Hematopoietic multipotent progenitor cell (in vitro differentiated cells): ENCODE measurements at regions not wholly inside any gene's neighbourhood (a gene's known extent, or its start where the extent isn't known, plus 50 kb on each side); places are given as distances from the start of the nearest gene placed in this dataset.

Experiments
- DNase-seq, 3 donors: peaks; one replicate each; pipeline ENCODE4 v3.0.0-alpha.2; 2011 to 2015; ENCODE audit warnings: low read depth in 2 of 3, low spot score in 2 of 3

DNA sequence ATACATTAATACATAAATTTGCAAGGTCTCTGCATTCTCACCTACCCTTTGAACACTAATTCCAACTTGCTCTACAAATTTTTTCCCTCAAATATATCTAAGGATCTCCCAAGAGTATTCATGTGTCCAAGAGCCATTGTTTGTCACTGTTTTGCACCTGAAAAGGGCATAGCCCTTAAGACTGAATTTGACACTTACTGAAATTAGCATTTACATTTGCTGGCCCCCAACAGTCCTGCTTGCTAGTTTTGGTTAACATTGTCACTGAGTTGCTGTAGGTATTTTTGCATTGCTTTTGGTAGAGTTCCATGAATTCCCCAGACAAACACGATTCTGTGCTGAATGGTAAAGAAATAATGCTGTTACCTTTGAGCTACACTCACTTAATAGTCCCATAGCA, 57.3 kb downstream of the KCNA4 start:
- DNase-seq = no peak

DNA sequence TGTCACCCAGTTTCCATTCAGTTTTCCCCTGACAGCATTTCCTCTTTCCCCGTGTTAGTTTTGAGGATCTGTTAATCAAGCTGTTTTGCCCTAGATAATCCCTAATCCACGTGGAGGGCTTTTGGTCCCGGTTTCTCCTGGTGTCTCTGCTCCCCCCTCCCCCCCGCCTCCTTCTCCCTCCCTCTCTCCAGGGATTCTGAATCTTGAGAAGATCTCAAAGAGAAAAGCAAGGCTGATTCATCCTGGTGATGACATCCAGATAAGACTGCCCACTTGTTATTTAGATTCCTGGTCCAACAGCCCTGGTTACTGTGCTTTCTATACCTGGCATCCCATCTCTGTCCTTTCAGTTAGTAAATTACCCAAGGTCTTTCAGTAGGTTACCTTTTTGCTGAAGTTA, 59.4 kb downstream of the KCNA4 start:
- no peak for DNase-seq

DNA sequence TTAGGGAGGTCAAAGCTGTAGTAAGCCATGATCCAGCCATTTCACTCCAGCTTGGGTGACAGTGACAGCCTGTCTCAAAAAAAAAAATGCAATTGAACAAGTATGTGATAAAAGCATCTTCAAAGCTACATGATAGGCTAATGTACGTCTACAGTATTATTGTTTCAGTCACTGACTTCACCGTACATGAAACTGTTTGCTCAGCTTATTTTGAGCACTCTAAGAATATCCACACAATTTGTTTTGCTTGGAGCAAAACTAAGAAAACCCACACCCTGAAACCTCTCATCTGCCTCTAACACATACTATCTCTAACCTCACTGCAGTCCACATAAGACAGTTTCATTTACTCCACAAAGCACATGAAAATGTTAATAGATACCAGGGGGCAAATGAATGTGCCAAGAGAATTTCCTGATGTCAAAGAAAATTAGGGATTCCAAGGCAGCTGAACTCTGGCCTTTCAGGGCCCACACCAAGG, 60.7 kb downstream of the KCNA4 start:
- DNase-seq = no peak

DNA sequence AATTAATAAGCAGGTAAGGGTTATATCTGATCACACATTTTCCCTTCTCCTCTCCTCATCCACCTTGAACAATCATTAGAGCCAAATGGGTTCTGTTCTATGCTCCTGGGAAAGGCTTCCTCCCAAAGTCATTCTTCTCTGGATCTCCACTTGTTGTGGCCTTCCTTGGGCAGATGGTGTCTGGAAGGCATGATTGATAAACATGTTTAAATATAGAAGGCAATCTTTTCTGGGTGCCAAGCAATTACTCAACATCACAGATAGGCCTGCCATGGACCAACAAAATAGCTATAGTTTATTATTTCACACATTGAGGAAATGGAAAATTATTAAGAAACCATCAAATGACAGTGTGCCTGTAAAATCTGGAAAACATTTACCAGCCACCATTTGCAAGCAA, 73.5 kb downstream of the KCNA4 start:
- DNase-seq = no peak

DNA sequence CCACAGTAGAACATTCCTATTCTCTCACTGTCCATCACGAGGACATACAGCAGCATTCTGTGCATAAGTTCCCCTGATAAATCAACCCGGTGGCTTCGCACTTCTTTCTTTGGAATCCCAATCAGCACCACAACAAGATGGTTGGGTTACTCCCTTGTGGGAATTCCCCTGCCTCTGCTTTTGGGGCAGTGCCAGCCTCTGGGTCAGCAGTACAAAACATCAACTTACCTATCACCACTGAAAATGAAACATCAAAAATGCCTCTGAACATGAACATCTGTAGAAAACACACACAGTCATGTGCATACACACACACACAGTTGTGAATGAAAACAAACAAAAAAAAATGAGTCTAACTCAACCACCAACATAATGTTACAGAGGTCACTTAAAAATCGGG, 79.3 kb downstream of the KCNA4 start:
- no peak for DNase-seq

DNA sequence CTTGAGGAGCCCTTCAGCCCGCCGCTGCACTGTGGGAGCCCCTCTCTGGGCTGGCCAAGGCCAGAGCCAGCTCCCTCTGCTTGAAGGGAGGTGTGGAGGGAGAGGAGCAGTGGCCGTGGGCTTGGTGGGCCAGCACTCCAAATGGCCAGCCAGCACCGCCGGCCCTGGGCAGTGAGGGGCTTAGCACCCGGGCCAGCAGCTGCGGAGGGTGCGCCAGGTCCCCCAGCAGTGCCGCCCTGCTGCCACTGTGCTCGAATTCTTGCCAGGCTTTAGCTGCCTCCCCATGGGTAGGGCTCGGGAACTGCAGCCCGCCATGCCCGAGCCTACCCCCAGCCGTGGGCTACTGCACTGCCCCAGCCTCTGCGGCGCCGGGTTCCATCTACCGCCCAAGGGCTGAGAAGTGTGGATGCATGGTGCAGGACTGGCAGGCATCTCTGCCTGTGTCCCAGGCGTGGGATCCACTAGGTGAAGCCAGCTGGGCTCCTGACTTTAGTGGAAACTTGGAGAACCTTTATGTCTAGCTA, 82.7 kb downstream of the KCNA4 start:
- DNase-seq = no peak

DNA sequence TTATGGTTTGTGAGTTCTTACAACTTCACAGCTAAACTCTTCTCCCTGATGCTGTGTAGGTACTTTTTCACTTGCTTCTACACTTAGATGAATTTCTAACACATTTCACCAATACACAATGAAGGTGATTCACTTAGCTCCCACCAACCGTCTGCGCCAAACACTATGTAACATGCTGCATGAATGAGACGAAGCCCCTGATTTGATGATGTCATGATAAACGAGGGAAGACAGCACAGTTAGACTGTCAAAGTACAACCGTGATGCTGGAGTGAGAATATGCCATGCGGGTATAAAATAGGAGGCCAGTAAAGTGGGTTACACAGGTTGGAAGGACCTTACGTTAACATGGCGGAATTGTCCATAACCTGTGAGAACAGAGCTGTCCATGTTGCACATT, 100.8 kb downstream of the KCNA4 start:
- no peak for DNase-seq

DNA sequence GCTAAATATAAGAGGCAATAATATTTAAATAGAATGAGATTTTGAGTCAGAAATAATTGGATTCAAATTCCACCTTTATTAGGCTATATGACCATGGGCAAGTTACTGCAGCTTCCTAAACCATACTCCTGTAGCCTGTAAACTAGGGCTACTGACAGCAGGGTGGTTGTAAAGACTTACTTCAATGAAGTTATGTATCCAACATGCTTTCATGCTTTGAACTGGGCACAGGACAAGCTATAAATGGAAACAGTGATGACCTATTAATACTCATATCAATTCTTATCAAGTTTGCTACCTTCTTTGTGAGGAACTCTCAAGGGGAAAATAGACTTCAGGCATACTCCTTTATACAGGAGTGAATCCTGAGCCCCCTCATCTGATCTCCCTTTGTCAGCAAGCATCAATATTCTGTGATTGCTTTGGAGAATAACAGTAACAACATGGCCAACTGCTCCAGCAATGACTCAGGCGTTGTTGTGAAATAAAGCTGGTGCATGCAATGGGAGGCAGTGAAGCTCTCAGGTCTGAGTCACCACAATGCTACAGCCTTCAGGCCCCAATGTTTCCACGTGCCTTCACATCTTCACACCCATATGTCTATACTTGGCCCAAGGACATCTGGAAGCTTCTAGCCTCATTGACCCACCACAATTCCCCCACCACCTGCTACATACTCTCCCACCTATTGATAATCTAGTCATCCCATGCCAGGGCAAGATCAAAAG, 102.5 kb downstream of the KCNA4 start:
- no peak for DNase-seq

DNA sequence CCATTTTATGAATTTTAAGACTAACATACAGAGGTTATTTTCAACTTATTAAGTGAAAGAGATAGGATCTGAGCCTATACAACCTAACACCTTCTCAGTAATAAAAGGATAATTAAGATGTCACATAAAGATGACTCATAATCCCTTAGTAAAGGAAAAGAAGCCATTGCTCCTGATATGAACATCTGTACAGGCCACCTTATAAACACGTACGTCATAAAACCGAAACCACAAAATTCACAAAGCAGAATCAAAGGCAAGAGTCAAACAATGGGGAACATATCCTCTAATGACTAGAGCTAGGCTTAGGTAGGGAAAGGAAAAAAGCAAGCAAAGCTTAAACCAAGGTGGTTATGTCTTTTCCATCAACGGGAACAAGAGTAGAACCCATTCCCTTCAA, 103.5 kb downstream of the KCNA4 start:
- no peak for DNase-seq

DNA sequence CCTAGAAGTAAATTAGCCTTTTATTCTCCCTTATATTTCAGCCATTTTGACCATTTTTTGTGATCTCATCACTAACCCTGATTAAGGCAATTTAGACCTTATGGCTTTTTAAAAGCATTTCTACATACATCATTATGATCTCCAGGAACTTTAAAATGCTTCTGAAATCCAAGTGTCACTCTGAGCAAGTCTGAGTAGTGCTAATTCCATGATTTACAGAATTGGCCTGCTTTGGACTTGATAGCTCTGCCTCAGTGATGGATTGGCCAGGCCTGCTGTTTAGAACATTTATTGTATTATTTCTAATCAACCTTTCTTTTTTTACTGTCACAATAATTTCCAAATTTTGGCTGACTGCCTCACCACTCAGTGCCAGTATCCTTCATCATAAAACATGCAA, 116.4 kb downstream of the KCNA4 start:
- no peak for DNase-seq

DNA sequence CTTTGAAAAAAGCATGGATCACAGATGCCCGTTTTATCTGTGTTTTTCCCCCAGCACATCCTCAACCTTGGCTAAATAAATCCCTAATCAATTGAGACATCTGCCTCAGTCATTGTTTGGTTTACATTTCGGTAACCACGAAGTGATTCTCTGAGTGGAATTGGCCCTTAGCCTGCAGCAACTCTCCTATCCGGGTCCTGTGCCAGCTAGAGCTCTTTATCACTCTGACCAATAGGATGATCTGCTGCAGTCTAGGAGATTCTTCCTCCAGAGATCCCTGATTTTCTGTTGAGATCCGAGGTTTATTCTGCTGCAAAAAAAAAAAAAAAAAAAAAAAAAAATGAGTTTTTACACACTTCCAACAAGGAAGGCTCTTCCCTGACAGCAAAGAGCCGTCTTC, 137.3 kb downstream of the KCNA4 start:
- DNase-seq = no peak

DNA sequence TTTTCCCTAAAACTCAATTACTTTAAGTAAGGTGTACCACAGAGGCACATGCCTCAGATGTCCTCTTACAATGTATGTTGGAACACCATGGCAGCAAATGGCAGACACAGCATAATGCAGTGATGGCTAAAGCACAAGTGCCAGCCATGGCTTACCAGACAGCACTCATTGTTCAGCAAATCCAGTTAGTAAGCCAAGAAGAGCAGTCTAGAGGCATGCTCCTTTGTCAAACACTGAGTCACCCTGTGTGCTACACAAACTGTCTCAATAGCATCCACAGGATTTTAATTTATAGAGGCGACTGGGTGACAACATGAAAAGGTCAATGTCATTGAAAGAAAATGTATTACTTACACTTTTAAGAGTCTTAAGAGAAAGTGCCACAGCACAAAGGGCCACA, 140.6 kb downstream of the KCNA4 start:
- no peak for DNase-seq

DNA sequence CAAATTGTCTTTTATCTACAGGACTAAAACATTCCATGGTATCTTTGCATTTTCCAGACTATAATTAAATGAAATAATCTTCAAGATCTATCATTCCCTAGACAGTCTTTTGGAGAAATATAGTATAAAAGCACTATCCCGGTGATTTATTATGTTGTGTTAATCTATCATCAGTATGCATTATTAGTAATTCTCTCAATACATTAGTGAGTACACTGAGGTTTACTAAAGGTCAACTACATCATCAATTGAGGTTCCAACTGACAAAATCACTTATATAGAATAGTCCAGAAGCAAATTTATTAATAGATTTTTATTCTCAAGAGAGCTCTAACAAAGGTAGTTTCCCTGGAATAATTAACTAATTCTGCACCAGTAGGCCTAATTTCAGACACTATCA, 169.6 kb downstream of the KCNA4 start:
- no peak for DNase-seq

DNA sequence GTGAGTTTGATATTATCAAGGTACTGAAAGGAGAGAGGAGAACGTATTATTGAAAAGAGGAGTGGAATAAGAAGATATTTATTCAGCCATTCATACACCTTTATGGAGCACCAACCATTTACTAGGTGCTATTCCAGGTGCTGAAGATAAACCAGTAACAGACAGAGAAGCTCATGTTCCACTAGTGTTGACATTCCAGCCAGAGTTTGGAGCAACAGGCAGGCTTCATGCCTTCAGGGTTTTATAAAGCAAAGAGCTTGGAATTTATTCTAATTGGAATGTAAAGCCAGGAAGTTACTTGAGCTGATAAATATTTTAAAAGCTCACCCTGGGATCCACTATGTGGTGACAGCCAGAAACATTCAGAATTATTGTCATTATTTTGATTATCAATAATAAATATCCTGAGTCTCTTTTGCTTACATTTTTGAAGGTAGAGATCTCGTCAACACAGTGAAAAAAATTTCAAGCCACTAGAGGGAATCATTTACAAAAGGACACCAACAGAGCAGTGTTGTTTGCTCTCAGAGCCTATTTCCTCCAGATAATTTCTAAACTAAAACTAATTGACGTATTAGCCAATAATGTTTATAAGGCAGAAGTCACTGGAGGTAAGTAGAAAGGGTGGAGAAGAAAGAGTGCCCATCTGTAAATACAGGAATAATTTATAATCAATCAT, 172.0 kb downstream of the KCNA4 start:
- DNase-seq = no peak

DNA sequence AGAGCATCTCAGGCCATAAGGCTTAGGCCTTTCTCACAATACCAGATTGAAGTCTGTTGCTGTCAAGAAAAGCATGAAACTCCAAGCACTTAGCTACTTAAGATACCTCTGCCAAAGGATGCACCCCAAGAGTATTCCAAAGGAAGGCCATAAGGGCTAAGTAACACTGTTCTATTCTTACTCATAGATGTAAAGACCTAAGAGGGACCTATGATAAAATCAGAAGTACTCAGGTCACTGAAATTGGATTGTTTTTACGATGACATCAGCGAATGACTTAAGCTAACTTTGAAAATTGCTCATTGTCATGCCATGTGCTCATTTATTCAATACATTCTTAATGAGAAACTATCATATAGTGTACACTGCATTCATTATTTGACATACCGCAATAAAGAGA, 172.8 kb downstream of the KCNA4 start:
- DNase-seq = no peak

DNA sequence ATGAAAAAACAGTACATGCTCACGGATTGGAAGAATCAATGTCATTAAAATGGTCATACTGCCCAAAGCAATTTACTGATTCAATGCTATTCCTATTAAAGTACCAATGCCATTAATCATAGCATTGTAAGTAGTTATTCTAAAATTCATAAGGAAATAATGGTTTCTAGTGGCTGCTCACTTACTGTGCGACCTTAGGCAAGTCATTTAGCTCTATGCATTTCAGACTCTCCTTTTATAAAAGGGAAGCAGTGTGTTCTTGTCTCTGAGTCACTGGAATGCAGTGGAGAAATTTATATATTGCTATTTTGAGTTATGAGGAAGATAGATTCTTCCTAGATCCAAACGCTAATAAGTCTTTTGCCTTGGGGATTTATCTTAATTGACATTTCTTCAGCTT, 174.8 kb downstream of the KCNA4 start:
- DNase-seq = no peak

DNA sequence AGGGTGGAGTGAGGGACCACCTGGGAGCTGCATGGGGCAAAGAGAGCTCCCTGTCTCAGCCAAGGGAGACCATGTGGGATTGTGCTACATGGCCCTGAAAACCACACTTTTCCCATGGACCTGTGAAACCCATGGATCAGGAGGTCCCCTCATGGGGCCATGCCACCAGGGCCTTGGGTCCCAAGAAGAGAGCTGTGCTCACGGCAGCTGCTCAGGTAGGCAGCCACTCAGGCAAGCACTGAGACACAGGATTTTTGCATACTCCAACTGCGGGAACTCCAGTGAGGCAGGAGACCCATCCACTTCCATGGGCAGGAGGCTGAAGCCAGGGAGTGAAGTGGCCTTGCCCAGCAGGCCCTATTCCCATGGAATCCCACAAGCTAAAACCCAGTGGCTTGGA, 190.0 kb downstream of the KCNA4 start:
- DNase-seq = no peak

DNA sequence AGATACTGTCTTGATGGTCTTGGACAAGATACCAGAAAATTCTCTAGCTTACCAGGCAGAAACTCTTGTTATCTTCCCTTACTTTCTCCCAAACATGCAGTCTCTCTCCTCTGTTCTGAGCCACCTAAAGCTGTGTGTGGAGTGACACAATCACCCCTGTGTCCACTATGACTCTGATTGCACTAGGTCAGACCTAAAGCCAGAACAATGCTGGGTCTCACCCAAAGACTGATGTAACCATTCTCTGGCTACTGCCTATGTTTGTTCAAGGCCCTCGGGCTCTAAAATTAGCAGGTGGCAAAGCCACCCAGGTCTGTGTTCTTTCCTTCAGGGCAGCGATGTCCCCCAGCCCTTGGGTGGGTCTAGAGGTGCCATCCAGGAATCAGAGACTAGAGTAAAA, 200.5 kb downstream of the KCNA4 start:
- no peak for DNase-seq

DNA sequence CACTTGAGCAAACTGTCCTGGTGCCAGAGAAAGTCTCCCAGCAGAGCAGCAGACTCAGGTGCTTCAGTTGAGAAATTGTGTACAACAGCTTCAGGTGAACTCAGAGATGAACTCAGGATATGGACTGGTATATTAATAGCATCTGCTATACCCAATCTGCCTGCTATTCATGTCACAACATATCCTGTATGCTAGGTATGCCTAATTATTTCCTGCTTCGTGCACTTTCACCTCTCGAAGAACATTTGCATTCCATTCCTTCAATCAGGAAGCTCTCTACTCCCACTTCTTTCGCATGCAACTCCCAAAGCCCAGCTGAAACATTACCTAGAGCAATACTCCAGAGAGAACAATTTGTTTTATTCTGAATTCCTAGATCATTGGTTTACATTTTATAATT, 207.7 kb downstream of the KCNA4 start:
- no peak for DNase-seq

DNA sequence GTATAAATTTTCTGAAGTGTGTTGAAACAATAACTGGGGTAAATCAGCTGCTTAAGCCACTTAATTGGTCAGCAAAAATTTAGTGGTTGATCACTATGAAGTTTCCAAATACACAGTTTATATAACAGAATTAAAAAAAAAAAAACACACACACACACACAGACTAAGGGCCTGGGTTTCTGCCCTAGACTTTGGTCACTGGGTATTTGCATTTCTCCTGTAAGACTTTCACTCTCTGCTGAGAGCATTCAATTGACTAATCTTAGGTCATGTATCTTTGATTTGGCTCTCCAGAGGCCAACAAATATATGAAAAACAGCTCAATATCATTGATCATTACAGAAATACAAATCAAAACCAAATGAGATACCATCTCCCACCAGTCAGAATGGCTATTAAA, 214.3 kb downstream of the KCNA4 start:
- DNase-seq = no peak

DNA sequence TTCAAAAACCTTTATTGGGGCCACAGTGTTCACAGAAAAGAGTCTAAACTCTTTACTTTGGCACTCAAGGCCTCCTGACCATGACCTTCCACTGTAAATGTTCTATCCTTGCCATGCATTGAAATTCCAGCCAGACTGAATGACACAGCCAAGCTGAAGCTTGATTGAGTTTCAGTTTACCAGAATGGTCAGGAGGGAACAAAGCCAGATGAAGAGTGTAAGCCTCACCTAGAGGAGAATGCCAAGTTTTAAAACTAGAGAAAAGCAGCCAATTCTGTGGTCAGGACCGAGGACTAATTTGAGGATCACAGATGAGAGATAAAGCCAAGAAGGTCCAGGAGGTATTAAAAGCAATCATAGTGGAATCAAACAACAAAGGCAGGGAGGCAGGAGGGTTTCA, 215.3 kb downstream of the KCNA4 start:
- no peak for DNase-seq

DNA sequence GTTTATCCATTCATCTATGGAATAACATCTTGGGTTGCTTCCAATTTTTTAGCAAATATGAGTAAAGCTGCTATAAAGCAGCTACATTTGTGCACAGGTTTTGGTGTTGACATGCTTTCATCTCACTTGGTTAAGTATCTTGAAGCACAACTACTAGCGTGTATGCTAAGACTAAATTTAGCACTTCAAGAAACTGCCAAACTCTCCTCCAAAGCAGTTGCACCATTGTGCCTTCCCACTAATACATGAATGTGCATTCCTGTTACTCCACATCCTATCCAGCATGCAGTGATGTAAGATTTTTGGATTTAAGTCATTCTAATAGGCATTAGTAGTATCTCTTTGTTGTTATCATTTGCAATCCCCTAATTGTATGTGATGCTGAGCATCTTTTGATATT, 230.7 kb downstream of the KCNA4 start:
- no peak for DNase-seq
